HG02870 (cell line): ENCODE measurements at regions not wholly inside any gene's neighbourhood (a gene's known extent, or its start where the extent isn't known, plus 50 kb on each side); places are given as distances from the start of the nearest gene placed in this dataset.
"Not testable (repeated sequence)": the region's sequence is repeated elsewhere in the genome, so short reads cannot be mapped to it uniquely, and the experiment has no call there.

Experiments used
- ATAC-seq: cut with Tn5 transposase; IDR thresholded peaks from one replicate; pipeline ENCODE4 v1.9.1; 2021; ENCODE audit warnings: mild to moderate bottlenecking, moderate library complexity; ENCODE audit not compliant: unreplicated experiment

- no peak for ATAC-seq
Observed at GRCh38 chr12:105454688-105455087, 124.2 kb downstream of the C12orf75 start.

DNA sequence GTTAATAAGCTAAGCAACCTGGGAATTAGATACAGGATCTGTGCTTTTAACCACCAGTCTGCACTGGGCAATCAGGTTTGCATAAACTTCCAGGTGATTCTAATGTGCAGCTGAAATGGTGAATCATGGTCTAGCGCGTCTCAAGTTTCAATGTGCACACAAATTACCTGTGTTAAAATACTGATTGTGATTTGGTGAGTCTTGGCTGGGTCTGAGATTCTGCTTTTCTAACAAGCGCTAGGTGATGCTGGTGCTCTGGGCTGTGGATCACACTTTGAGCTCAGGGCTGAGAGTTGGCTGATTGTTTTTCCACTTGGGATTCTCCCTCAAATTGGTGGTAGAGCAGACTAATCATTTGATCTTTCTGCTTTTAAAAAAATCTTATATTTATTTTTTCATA lies 124.8 kb downstream of the C12orf75 start:
- ATAC-seq = no peak

- no peak for ATAC-seq
Observed at GRCh38 chr12:105457026-105457425, 126.5 kb downstream of the C12orf75 start.

GRCh38 chr12:105459760-105460330 lies 129.4 kb downstream of the C12orf75 start:
- no peak for ATAC-seq

- no peak for ATAC-seq
Observed at GRCh38 chr12:105461271-105461943, 130.9 kb downstream of the C12orf75 start.

- ATAC-seq = no peak
Observed at GRCh38 chr12:105461944-105462762, 131.7 kb downstream of the C12orf75 start.

- ATAC-seq = no peak
Observed at GRCh38 chr12:105462831-105463230, 132.3 kb downstream of the C12orf75 start.

- no peak for ATAC-seq
Observed at GRCh38 chr12:105464406-105464805, 133.9 kb downstream of the C12orf75 start.

- ATAC-seq = no peak
Observed at GRCh38 chr12:105466231-105466900, 135.9 kb downstream of the C12orf75 start.

DNA sequence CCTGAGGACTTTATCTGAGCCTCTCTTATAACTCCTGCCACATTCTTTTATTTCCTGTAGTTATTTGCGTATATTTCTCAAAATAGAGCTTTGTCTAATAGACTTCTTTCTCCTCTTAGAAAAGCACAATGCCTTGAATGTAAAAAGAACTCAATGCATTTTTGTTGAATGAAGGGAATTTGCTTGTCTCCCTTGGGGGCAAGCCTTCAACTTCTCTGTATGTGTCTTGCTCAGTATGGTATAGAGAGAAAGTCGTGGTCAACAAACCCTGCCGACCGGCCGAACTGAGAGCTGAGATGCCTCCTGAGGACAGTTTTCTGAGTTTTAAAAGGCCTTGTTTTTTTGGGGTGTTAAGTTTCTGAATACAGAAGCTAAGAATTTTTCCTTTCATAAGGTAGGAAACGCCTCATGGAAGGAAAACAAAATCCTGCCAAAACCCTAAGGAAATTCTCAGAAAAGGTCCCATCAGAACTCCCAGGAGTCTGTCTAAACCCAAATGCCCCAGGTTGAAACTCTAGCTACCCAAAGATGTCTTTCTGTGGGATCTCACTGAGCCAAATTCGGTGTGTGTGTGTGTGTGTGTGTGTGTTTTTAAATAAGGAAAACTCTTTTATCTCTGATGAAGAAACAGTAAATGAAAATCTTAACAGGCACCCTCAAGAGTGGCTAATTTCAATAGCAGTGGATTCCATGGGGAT lies 136.6 kb downstream of the C12orf75 start:
- ATAC-seq = no peak

DNA sequence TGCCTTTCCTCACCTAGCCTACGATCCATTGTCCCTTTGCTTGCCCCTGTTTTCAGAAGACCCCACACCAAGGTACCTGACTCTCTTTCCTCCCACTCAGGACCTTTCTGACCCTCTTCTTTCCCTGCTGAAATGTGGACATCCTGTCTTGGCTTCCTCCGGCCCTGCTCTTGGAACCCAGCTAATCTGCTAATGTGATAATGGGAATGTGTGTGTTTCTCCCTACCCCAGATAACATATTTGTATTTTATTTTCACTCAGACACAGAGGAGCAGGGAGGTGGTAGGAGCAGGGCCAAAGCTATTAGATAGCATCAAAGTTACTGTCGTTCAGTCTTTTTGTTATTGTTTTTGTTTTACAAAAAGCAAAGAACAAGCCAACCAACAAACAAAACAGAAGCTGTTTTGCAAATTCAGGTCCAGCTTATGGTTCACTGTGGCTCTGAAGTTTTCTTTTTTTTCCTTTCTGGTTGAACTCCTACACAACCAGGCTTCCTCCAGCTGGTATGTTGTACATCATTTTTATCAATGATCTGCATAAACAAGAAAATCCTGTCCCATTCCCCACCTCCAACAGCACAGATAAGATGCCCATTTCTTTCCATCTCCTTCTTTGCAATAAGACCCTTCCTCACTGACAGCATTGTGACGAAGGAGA lies 137.3 kb downstream of the C12orf75 start:
- ATAC-seq = no peak

DNA sequence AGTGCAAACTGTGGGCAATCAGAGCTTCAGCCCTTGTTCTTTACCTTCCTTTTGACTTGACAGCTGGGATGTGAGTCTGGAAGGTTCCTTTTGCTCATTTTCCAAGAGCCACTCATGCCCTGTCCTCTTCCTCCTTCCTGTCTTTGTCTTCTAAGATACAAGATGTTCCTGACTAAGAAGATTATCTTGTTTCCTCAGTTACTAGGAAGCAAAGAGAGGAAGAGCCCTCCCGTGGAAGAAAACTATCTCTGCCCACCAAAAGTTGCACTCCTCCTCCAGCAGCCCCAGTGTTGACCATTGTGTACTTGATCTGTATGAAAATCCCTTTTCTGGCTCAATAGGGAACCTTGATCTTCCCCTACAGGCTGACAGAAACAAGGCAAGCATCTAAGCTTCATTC lies 138.0 kb downstream of the C12orf75 start:
- ATAC-seq = no peak

DNA sequence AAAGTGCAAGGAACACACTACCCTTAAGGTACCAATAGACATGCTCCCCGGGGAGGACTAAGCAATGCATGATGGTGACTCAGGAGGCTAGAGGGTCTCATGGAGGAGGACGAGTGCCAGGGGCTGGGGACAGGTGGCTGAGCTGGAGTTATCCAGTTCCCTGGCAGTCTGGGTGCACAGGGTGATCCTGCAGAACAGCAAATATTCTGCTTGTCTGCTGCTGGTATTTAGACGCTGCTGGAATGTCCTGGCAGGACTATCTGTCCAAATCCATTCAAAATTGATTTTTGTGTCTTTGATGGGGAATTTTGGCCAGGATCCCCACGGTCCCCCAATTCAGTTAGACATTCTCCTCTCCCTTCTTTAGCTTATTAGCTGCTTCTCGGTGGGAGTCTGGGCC lies 138.7 kb downstream of the C12orf75 start:
- ATAC-seq = no peak

DNA sequence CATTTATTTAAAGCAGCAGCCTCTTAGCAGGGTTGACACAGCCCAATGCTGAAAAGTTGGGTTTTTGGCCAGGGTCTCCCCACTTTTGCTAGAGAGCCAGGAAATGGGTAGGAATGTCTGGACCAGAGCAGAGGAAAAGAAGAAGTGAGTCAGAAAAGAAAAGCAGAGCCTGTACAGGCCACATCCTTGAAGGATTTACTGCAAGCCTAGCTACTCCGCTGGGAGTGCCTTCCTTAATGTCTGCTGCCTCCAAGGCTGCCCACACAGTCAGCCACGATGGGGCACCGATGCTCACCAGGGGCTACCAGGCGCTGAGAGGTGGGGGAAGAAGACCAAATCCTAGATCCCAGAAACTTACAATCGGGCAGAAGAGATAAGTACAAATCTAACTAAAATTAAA lies 139.2 kb downstream of the C12orf75 start:
- ATAC-seq = no peak

DNA sequence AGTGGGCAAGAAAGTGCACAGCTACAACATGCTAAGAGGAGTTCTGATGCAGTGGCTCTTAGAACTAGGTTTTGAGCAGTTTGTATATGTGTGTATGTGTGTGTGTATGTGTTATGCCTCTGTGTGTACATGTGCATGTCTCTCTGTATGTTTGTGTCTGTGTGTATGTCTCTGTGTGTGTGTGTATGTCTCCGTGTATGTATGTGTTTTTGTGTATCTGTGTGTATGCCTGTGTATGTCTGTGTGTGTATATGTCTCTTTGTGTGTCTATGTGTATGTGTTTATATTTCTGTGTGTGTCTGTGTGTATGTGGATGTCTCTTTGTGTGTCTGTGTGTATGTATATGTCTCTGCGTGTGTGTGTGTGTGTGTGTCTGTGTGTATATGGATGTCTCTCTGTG lies 139.6 kb downstream of the C12orf75 start:
- no peak for ATAC-seq

DNA sequence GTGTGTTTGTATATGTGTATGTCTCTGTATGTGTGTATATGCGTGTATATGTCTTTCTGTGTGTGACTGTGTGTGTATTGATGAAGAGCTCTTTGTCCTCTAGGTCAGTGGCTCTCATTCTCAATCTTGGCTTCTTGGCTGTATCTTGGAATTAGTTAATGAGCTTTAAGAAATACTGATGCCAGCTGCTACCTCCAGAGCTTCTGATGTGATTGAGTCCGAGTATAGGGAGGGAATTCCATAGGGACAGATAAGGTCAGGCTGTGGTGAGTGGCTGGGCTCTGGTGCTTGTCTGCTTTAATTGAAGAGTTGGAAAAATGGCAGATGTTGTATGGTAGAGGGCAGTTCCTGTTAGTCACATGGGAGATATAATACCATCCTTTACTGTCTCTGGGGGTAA lies 140.1 kb downstream of the C12orf75 start:
- ATAC-seq = no peak

- no peak for ATAC-seq
Observed at GRCh38 chr12:105474672-105475071, 144.2 kb downstream of the C12orf75 start.

- peak; percentile 40 for ATAC-seq
Observed at GRCh38 chr12:105476616-105477015, 146.1 kb downstream of the C12orf75 start.

DNA sequence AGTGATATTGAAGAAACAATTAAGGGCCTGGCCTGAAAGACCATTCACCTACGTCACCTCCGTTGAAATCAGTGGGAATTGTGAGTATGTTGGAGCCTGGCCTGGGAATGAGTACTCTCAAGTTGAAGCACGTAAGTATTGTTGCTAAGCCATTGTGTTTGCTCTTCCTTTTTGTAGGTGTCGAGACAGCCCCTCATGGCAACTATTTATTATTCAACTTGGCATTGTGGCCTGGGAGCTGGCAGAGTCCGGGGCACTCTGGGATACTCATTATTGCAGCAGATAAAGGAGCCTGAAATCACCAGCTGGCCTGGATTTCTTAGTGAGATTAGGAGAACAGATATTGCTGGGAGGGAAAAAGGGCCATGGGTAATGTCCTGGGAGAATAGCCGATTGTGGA lies 147.4 kb downstream of the C12orf75 start:
- ATAC-seq = no peak

DNA sequence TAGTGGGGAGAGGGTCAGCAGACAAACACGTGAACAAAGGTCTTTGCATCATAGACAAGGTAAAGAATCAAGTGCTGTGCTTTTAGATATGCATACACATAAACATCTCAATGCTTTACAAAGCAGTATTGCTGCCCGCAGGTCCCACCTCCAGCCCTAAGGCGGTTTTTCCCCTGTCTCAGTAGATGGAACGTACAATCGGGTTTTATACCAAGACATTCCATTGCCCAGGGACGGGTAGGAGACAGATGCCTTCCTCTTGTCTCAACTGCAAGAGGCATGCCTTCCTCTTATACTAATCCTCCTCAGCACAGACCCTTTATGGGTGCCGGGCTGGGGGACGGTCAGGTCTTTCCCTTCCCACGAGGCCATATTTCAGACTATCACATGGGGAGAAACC lies 148.3 kb downstream of the C12orf75 start:
- ATAC-seq = not testable (repeated sequence)
